ENCODE measurements at regions not wholly inside any gene's neighbourhood (a gene's known extent, or its start where the extent isn't known, plus 50 kb on each side); places are given as distances from the start of the nearest gene placed in this dataset.

GRCh38 chr6:21429291-21429690, 164.3 kb upstream of the SOX4 start:
- no peak for TF ChIP-seq CTCF (IDR thresholded peaks at IDR 0.05)
- H3K27ac ChIP-seq: no peak overlapping the region
- peaks cover 0 to 2% of the 10 kb centered on the region in 2 donors for H3K9me3 ChIP-seq
- no peaks in the 10 kb centered on the region for H3K36me3 ChIP-seq
- DNase-seq (no peak), ATAC-seq (no peak)
- H3K27me3 ChIP-seq: no peaks in the 10 kb centered on the region
- intact Hi-C loops (cut with DNase I): no loop called here
- H3K4me1 ChIP-seq: no peaks in the 10 kb centered on the region
- H3K4me3 ChIP-seq: no peak overlapping the region

- no peak for DNase-seq
These were observed 162.0 kb upstream of the SOX4 start for GRCh38 chr6:21431526-21431925.

DNA sequence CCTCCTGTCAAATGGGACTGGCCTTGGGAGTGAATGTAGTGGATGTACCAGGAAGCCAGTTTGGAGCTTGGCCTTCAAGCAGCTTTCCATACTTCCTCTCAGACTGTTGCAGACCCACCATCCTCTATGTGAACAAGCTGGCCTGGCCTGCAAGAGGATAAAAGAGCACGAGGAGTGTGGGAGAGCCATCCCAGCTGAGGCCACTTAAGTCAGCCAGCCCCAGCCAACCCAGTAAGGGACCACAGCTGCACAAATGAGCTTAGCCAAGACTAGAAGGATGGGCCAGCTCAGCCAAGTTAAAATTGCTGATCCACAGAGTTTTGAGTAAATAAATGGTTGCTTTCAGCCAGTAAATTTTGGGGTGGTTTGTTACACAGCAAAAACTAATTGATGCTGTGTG, 156.9 kb upstream of the SOX4 start:
- ATAC-seq: peak; percentile 40
- no peak overlapping the region for H3K27ac ChIP-seq
- H3K4me1 ChIP-seq: peaks cover 0 to 8% of the 10 kb centered on the region in 2 donors
- no peaks in the 10 kb centered on the region for H3K36me3 ChIP-seq
- TF ChIP-seq CTCF (IDR thresholded peaks at IDR 0.05): no peak
- no peak overlapping the region for H3K4me3 ChIP-seq
- DNase-seq: peak in 2 of 4 donors; percentile 22 to 35
- no peaks in the 10 kb centered on the region for H3K9me3 ChIP-seq
- no peaks in the 10 kb centered on the region for H3K27me3 ChIP-seq
- intact Hi-C loops (cut with DNase I): no loop called here

More at GRCh38 chr6:21431526-21431925, 162.0 kb upstream of the SOX4 start:
- Histone ChIP-seq H3K4me3 (no peak overlapping the region), H3K36me3 (no peaks in the 10 kb centered on the region), H3K9me3 (no peaks in the 10 kb centered on the region), H3K27me3 (no peaks in the 10 kb centered on the region), H3K4me1 (no peaks in the 10 kb centered on the region), H3K27ac (no peak overlapping the region)
- no peak for TF ChIP-seq CTCF (IDR thresholded peaks at IDR 0.05)
- intact Hi-C loops (cut with DNase I): no loop called here
- no peak for ATAC-seq

GRCh38 chr6:21437581-21437980, 156.0 kb upstream of the SOX4 start:
- no peak overlapping the region for H3K27ac ChIP-seq
- peaks cover 0 to 8% of the 10 kb centered on the region in 2 donors for H3K4me1 ChIP-seq
- H3K36me3 ChIP-seq: no peaks in the 10 kb centered on the region
- no peaks in the 10 kb centered on the region for H3K27me3 ChIP-seq
- ATAC-seq (no peak), DNase-seq (no peak)
- TF ChIP-seq CTCF (IDR thresholded peaks at IDR 0.05): no peak
- intact Hi-C loops (cut with DNase I): no loop called here
- no peak overlapping the region for H3K4me3 ChIP-seq
- H3K9me3 ChIP-seq: no peaks in the 10 kb centered on the region

DNA sequence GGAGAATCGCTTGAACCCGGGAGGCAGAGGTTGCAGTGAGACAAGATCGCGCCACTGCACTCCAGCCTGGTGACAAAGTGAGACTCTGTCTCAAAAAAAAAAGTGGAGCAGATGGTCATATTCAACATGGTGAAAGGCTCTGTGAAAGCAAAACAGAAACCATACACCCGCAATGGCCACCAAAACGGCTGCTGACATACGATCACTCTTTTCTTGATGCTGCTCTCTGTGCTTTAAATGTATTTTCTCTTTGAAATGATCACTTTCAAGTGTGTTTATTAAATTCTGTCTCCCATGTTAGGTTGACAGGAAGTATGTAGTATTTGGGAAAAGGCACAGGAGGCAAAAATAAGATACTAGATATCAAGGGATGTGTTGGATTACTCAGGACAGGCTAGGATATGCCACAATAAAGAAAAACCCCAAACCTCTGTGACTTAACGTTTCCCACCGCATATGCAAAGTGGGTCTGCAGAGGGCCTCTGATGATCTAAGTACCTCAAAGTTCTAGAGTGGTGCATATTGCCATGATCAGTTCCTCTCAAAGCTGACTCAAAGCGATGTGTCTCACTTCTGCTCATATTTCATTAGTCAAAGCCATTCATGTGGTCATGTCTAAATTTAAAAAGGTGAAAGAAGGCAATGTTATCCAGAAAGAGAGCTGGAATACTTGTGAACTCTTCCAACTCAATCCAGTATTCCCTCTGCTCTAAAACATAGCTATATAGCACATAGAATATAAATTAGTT, 155.1 kb upstream of the SOX4 start:
- no peak overlapping the region for H3K27ac ChIP-seq
- no peak for TF ChIP-seq CTCF (IDR thresholded peaks at IDR 0.05)
- no peaks in the 10 kb centered on the region for H3K27me3 ChIP-seq
- peaks cover 0 to 8% of the 10 kb centered on the region in 2 donors for H3K4me1 ChIP-seq
- ATAC-seq (no peak), DNase-seq (no peak)
- H3K9me3 ChIP-seq: no peaks in the 10 kb centered on the region
- intact Hi-C loops (cut with DNase I): no loop called here
- H3K4me3 ChIP-seq: no peak overlapping the region
- no peaks in the 10 kb centered on the region for H3K36me3 ChIP-seq

Data from left lung (tissue), 4 donors.